M059J (cell line): ENCODE measurements at regions not wholly inside any gene's neighbourhood (a gene's known extent, or its start where the extent isn't known, plus 50 kb on each side); places are given as distances from the start of the nearest gene placed in this dataset.
A peak's percentile ranks its signal among the peaks of the same experiment; 100 is the strongest.
"Not testable (repeated sequence)": the region's sequence is repeated elsewhere in the genome, so short reads cannot be mapped to it uniquely, and the experiment has no call there.

ENCODE experiments used
- DNase-seq: peaks from one replicate; pipeline ENCODE4 v3.0.0-alpha.2; 2012; ENCODE audit warnings: low read depth

GRCh38 chr5:6110441-6111005 lies 267.8 kb downstream of the MED10 start:
- no peak for DNase-seq

GRCh38 chr5:6108981-6109825 lies 269.1 kb downstream of the MED10 start:
- no peak for DNase-seq

GRCh38 chr5:6108540-6108848 lies 269.9 kb downstream of the MED10 start:
- DNase-seq, result no peak

- DNase-seq, result no peak
Measured at GRCh38 chr5:6107675-6108539, 270.4 kb downstream of the MED10 start.

GRCh38 chr5:6106756-6107155 lies 271.6 kb downstream of the MED10 start:
- no peak for DNase-seq

GRCh38 chr5:6105320-6105719 lies 273.0 kb downstream of the MED10 start:
- DNase-seq, result no peak

- no peak for DNase-seq
Measured at GRCh38 chr5:6096101-6096500, 282.2 kb downstream of the MED10 start.

GRCh38 chr5:6094180-6094579 lies 284.2 kb downstream of the MED10 start:
- not testable (repeated sequence) for DNase-seq

- DNase-seq, result no peak
Measured at GRCh38 chr5:6090838-6091237, 287.5 kb downstream of the MED10 start.

GRCh38 chr5:6090079-6090654 lies 288.2 kb downstream of the MED10 start:
- no peak for DNase-seq

GRCh38 chr5:6088706-6089105 lies 289.6 kb downstream of the MED10 start:
- no peak for DNase-seq

- no peak for DNase-seq
Measured at GRCh38 chr5:6087576-6087975, 290.8 kb downstream of the MED10 start.

GRCh38 chr5:6086871-6087270 lies 291.5 kb downstream of the MED10 start:
- DNase-seq, result no peak

- peak; percentile 2 for DNase-seq
Measured at GRCh38 chr5:6085341-6085860, 292.9 kb downstream of the MED10 start.

GRCh38 chr5:6084836-6085235 lies 293.5 kb downstream of the MED10 start:
- DNase-seq, result no peak

- DNase-seq, result no peak
Measured at GRCh38 chr5:6084376-6084775, 294.0 kb downstream of the MED10 start.

GRCh38 chr5:6083311-6083978 lies 294.9 kb downstream of the MED10 start:
- DNase-seq, result no peak

GRCh38 chr5:6082685-6083084 lies 295.7 kb downstream of the MED10 start:
- no peak for DNase-seq

- DNase-seq, result no peak
Measured at GRCh38 chr5:6081727-6082210, 296.6 kb downstream of the MED10 start.

- DNase-seq, result no peak
Measured at GRCh38 chr5:6080930-6081726, 297.2 kb downstream of the MED10 start.

- no peak for DNase-seq
Measured at GRCh38 chr5:6080436-6080835, 297.9 kb downstream of the MED10 start.
